HepG2 (cell line): ENCODE measurements at regions not wholly inside any gene's neighbourhood (a gene's known extent, or its start where the extent isn't known, plus 50 kb on each side); places are given as distances from the start of the nearest gene placed in this dataset.

Experiments used
- ATAC-seq: fragments of 200-7000 bp; cut with Tn5 transposase; 3 replicates; pipeline ENCODE4 v1.9.1; 2020; ENCODE audit warnings: mild to moderate bottlenecking, moderate library complexity
- BruUV-seq: library from RNA; stranded (reverse); fragments of 400-500 nt; replicated peaks from 2 replicates; lab custom pipeline; 2021; lab: Mats Ljungman, UMichigan
- CTCF ChIA-PET: fragments of 300-600 bp; formaldehyde crosslinking; extraction: SDS; loops from one replicate; lab custom pipeline; 2021; ENCODE audit warnings: low total read pairs, inconsistent platforms, low intra/inter-chr PET ratio; lab: Yijun Ruan, JAX
- POLR2A ChIA-PET: fragments of 350-600 bp; sonication (Branson Sonifier 250); formaldehyde crosslinking; loops from one replicate; lab custom pipeline; 2020; ENCODE audit warnings: antibody characterized with exemption, inconsistent platforms; lab: Yijun Ruan, JAX
- DNase-seq: peaks from one replicate; pipeline ENCODE4 v3.0.0-alpha.2; 2015; ENCODE audit warnings: low spot score
- FAIRE-seq: peaks from 3 replicates; lab custom pipeline; 2011; peaks lifted over from hg19 to GRCh38; lab: Jason Lieb, UNC
- H2AFZ ChIP-seq: one replicate; pipeline ENCODE4 v1.6.1; 2011; ENCODE audit warnings: low read length, inconsistent platforms
- H3K27ac ChIP-seq: fragments of 300-600 bp; 3 replicates; pipeline ENCODE4 v1.8.0; 2011; ENCODE audit warnings: mixed run types, mild to moderate bottlenecking, mixed read lengths, low read length, inconsistent platforms; ENCODE audit not compliant: insufficient read depth; ENCODE audit errors: extremely low read length
- H3K27me3 ChIP-seq, 2 experiments: fragments of 200-600 bp in 1 of 2; 2 replicates in 1 of 2; 3 replicates in 1 of 2; pipeline versions ENCODE4 v1.6.0 to v1.8.0; 2011; ENCODE audit warnings: low read length in 2 of 2, mild to moderate bottlenecking in 2 of 2, moderate library complexity in 2 of 2, inconsistent platforms in 1 of 2; ENCODE audit not compliant: insufficient read depth in 2 of 2, control insufficient read depth in 1 of 2
- H3K36me3 ChIP-seq, 2 experiments: fragments of 200-600 bp in 1 of 2; replicated peaks in 1 of 2; 2 replicates in 1 of 2; 3 replicates in 1 of 2; pipeline versions ENCODE4 v1.5.1 to v1.8.0; 2011; ENCODE audit warnings: low read length in 2 of 2, inconsistent platforms in 1 of 2; ENCODE audit not compliant: insufficient read depth in 2 of 2, control insufficient read depth in 1 of 2
- H3K4me1 ChIP-seq: 2 replicates; pipeline ENCODE4 v1.5.1; 2012; ENCODE audit warnings: low read length, inconsistent platforms; ENCODE audit not compliant: insufficient read depth
- H3K4me2 ChIP-seq: 2 replicates; pipeline ENCODE4 v1.6.0; 2011; ENCODE audit warnings: low read depth, low read length, inconsistent platforms
- H3K4me3 ChIP-seq, 3 experiments: fragments of 200-600 bp in 1 of 3; sonication (generic), shearing (Covaris generic) in 1 of 3; replicated peaks in 1 of 3; 2 replicates each; pipeline ENCODE4 v1.5.1; 2011 to 2016; ENCODE audit warnings: low read length in 3 of 3, inconsistent platforms in 2 of 3, low read depth in 2 of 3, mild to moderate bottlenecking in 2 of 3, control low read depth in 1 of 3, mixed read lengths in 1 of 3; ENCODE audit not compliant: insufficient read depth in 1 of 3
- H3K79me2 ChIP-seq: one replicate; pipeline ENCODE4 v1.6.1; 2011; ENCODE audit warnings: low read length, inconsistent platforms; ENCODE audit not compliant: insufficient read depth
- H3K9ac ChIP-seq: 2 replicates; pipeline ENCODE4 v1.6.0; 2011; ENCODE audit warnings: mild to moderate bottlenecking, low read depth, low read length, inconsistent platforms; ENCODE audit not compliant: insufficient read depth
- H3K9me3 ChIP-seq: 2 replicates; pipeline ENCODE4 v1.5.1; 2012; ENCODE audit warnings: mild to moderate bottlenecking, low read length
- H4K20me1 ChIP-seq: 2 replicates; pipeline ENCODE4 v1.6.0; 2011; ENCODE audit warnings: inconsistent platforms, mild to moderate bottlenecking, low read length, moderate library complexity; ENCODE audit not compliant: insufficient read depth
- CEBPG ChIP-seq: IDR thresholded peaks from 2 replicates; pipeline ENCODE4 v1.6.1; 2016
- FOXP1 ChIP-seq, 2 experiments: fragments of 450-650 bp in 1 of 2; IDR thresholded peaks; 2 replicates each; pipeline ENCODE4 v1.6.1; 2017 to 2018; ENCODE audit warnings: antibody characterized with exemption in 1 of 2
- GATAD1 ChIP-seq: IDR thresholded peaks from 2 replicates; pipeline ENCODE4 v1.6.1; 2016; ENCODE audit warnings: missing genetic modification reagents, missing compliant biosample characterization
- RARA ChIP-seq: IDR thresholded peaks from 2 replicates; pipeline ENCODE4 v1.6.1; 2016; ENCODE audit warnings: missing genetic modification reagents, missing compliant biosample characterization
- RCOR2 ChIP-seq: IDR thresholded peaks from 2 replicates; pipeline ENCODE4 v1.6.1; 2016; ENCODE audit warnings: missing biosample characterization, missing genetic modification reagents
- RFX3 ChIP-seq: IDR thresholded peaks from 2 replicates; pipeline ENCODE4 v1.6.1; 2016; ENCODE audit warnings: missing biosample characterization, missing genetic modification reagents
- SOX13 ChIP-seq, 3 experiments: fragments of 450-650 bp in 1 of 3; sonication (generic) in 1 of 3; formaldehyde crosslinking in 1 of 3; IDR thresholded peaks in 2 of 3; conservative IDR thresholded peaks in 1 of 3; 2 replicates each; pipeline versions ENCODE4 v1.5.0 to v1.6.1; 2016 to 2020; ENCODE audit warnings: antibody characterized with exemption in 1 of 3, mild to moderate bottlenecking in 1 of 3, missing compliant biosample characterization in 1 of 3, missing genetic modification reagents in 1 of 3, moderate library complexity in 1 of 3
- ZFP82 ChIP-seq: sonication (generic); formaldehyde crosslinking; IDR thresholded peaks from 2 replicates; pipeline ENCODE4 v1.5.1; 2020; ENCODE audit warnings: mild to moderate bottlenecking, missing genetic modification reagents, borderline replicate concordance
- ZFYVE20 ChIP-seq: sonication (generic); formaldehyde crosslinking; IDR thresholded peaks from 2 replicates; pipeline ENCODE4 v1.8.0; 2023; ENCODE audit warnings: low read depth, mild to moderate bottlenecking, moderate library complexity, missing genetic modification reagents, borderline replicate concordance
- ZNF451 ChIP-seq: sonication (generic); formaldehyde crosslinking; IDR thresholded peaks from 2 replicates; pipeline ENCODE4 v1.5.0; 2020; ENCODE audit warnings: mild to moderate bottlenecking, missing genetic modification reagents
- ZNF546 ChIP-seq: sonication (generic); formaldehyde crosslinking; conservative IDR thresholded peaks from 2 replicates; pipeline ENCODE4 v1.8.1; 2023; ENCODE audit warnings: mild to moderate bottlenecking, missing genetic modification reagents
- ZNF773 ChIP-seq: sonication (generic); formaldehyde crosslinking; IDR thresholded peaks from 2 replicates; pipeline ENCODE4 v1.4.0; 2020; ENCODE audit warnings: missing genetic modification reagents, borderline replicate concordance
- WGBS: methylation state at CpG from one replicate; pipeline ENCODE4 v1.1.6; 2017; ENCODE audit warnings: low lambda C conversion rate; 5-methylcytosine and 5-hydroxymethylcytosine counted together
- in situ Hi-C: cut with HindIII; loops from 2 replicates; pipeline ENCODE4 v1.10.0; 2017; ENCODE audit warnings: low pct_unique_long_range_greater_than_20kb; ENCODE audit not compliant: extremely low pct_ligation_motif_present
- intact Hi-C: fragments of 100-400 bp; cut with micrococcal nuclease; formaldehyde crosslinking; loops from one replicate; pipeline ENCODE4 v1.10.0; 2022; ENCODE audit not compliant: unreplicated experiment
- TF ChIP-seq, protein P1 (sequence below): sonication (generic); formaldehyde crosslinking; IDR thresholded peaks from 2 replicates; pipeline ENCODE4 v1.5.0; 2020; ENCODE audit warnings: missing genetic modification reagents
- TF ChIP-seq, protein P2 (sequence below): sonication (generic); formaldehyde crosslinking; IDR thresholded peaks from 2 replicates; pipeline ENCODE4 v1.4.0; 2020; ENCODE audit warnings: missing genetic modification reagents
- TF ChIP-seq, protein P3 (sequence below): sonication (generic); formaldehyde crosslinking; conservative IDR thresholded peaks from 2 replicates; pipeline ENCODE4 v1.4.0; 2020; ENCODE audit warnings: missing genetic modification reagents
- TF ChIP-seq, protein P4 (sequence below): IDR thresholded peaks from 2 replicates; pipeline ENCODE4 v1.4.0; 2020; ENCODE audit warnings: mild to moderate bottlenecking, missing genetic modification reagents

DNA sequence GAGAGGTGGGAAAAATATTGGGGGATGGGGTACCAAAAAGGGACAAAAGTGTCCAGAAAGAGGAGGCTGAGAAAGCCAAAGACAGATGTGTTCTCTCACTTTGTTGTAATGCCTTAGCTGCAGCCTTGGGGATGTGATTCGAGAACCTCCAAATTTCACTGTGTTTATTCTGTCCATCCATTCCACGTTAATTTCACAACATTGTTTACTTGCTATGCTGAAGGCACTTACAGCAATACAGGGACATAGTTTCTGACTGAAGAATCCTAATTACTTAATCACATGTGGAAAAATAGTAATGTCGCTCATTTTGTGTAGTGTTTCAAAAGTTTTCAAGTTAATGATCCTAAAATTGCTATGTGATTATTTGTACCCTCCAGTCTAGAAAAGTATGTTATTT, 146.2 kb upstream of the SLC38A2 start:
- Histone ChIP-seq H3K4me3 (peak overlapping the region in 1 of 3 experiments; percentile 7; a peak in 1 of 6 replicates), H3K27me3 (no peaks in the 10 kb centered on the region), H3K9me3 (no peaks in the 10 kb centered on the region), H3K79me2 (peaks cover 4% of the 10 kb centered on the region), H3K9ac (no peak overlapping the region), H3K36me3 (0 out of 5 replicates have a peak, but pooled peaks cover 0 to 1% of the 10 kb centered on the region in 2 experiments), H4K20me1 (no peaks in the 10 kb centered on the region), H3K27ac (peak overlapping the region; percentile 48), H2AFZ (no peak overlapping the region), H3K4me1 (peaks cover 100% of the 10 kb centered on the region), H3K4me2 (peak overlapping the region; percentile 48)
- peak; percentile 53 for FAIRE-seq
- ChIA-PET CTCF (no interaction called here), POLR2A (no interaction called here)
- ATAC-seq = no peak
- in situ Hi-C loops = no loop called here
- WGBS = 36% methylated on average over 3 of the region's 3 CpGs
- intact Hi-C loops = no loop called here
- DNase-seq = peak; percentile 16
- no TSS peak for BruUV-seq
- TF ChIP-seq, protein P1, sequence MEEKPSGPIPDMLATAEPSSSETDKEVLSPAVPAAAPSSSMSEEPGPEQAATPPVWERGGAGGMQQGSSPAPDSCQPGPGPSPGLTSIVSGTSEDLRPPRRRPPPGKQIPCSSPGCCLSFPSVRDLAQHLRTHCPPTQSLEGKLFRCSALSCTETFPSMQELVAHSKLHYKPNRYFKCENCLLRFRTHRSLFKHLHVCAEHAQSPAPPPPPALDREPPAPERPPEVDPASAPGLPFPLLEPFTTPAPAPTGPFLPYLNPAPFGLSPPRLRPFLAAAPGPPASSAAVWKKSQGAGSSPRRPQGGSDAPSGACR (CRISPR knock-in tag) = no peak
- TF ChIP-seq ZNF546 (CRISPR knock-in tag) (no peak), FOXP1 (IDR thresholded peaks at IDR 0.05) (peak; percentile 65), FOXP1 (CRISPR knock-in tag; IDR thresholded peaks at IDR 0.05) (peak; percentile 92), ZNF773 (CRISPR knock-in tag) (no peak), RCOR2 (0 out of 2 replicates have a peak, but pooled peaks have one; percentile 46), GATAD1 (CRISPR knock-in tag) (0 out of 2 replicates have a peak, but pooled peaks have one; percentile 18), ZFYVE20 (CRISPR knock-in tag) (no peak), ZNF451 (CRISPR knock-in tag) (no peak), CEBPG (CRISPR knock-in tag) (peak; percentile 69), RARA (CRISPR knock-in tag) (peak; percentile 14; the same call in 1 of the 2 replicates), SOX13 (IDR thresholded peaks at IDR 0.05) (no peak), SOX13 (CRISPR knock-in tag; conservative IDR thresholded peaks at IDR 0.05 in 1 of 2, IDR thresholded peaks at IDR 0.05 in 1 of 2) (peak in 1 of 2 experiments; percentile 31; a peak in 1 of 4 replicates), ZFP82 (no peak), RFX3 (CRISPR knock-in tag) (no peak)
- TF ChIP-seq, protein P2, sequence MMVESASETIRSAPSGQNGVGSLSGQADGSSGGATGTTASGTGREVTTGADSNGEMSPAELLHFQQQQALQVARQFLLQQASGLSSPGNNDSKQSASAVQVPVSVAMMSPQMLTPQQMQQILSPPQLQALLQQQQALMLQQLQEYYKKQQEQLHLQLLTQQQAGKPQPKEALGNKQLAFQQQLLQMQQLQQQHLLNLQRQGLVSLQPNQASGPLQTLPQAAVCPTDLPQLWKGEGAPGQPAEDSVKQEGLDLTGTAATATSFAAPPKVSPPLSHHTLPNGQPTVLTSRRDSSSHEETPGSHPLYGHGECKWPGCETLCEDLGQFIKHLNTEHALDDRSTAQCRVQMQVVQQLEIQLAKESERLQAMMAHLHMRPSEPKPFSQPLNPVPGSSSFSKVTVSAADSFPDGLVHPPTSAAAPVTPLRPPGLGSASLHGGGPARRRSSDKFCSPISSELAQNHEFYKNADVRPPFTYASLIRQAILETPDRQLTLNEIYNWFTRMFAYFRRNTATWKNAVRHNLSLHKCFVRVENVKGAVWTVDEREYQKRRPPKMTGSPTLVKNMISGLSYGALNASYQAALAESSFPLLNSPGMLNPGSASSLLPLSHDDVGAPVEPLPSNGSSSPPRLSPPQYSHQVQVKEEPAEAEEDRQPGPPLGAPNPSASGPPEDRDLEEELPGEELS (CRISPR knock-in tag) = peak; percentile 75
- TF ChIP-seq, protein P3, sequence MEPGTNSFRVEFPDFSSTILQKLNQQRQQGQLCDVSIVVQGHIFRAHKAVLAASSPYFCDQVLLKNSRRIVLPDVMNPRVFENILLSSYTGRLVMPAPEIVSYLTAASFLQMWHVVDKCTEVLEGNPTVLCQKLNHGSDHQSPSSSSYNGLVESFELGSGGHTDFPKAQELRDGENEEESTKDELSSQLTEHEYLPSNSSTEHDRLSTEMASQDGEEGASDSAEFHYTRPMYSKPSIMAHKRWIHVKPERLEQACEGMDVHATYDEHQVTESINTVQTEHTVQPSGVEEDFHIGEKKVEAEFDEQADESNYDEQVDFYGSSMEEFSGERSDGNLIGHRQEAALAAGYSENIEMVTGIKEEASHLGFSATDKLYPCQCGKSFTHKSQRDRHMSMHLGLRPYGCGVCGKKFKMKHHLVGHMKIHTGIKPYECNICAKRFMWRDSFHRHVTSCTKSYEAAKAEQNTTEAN = 0 out of 2 replicates have a peak, but pooled peaks have one; percentile 27
- TF ChIP-seq, protein P4, sequence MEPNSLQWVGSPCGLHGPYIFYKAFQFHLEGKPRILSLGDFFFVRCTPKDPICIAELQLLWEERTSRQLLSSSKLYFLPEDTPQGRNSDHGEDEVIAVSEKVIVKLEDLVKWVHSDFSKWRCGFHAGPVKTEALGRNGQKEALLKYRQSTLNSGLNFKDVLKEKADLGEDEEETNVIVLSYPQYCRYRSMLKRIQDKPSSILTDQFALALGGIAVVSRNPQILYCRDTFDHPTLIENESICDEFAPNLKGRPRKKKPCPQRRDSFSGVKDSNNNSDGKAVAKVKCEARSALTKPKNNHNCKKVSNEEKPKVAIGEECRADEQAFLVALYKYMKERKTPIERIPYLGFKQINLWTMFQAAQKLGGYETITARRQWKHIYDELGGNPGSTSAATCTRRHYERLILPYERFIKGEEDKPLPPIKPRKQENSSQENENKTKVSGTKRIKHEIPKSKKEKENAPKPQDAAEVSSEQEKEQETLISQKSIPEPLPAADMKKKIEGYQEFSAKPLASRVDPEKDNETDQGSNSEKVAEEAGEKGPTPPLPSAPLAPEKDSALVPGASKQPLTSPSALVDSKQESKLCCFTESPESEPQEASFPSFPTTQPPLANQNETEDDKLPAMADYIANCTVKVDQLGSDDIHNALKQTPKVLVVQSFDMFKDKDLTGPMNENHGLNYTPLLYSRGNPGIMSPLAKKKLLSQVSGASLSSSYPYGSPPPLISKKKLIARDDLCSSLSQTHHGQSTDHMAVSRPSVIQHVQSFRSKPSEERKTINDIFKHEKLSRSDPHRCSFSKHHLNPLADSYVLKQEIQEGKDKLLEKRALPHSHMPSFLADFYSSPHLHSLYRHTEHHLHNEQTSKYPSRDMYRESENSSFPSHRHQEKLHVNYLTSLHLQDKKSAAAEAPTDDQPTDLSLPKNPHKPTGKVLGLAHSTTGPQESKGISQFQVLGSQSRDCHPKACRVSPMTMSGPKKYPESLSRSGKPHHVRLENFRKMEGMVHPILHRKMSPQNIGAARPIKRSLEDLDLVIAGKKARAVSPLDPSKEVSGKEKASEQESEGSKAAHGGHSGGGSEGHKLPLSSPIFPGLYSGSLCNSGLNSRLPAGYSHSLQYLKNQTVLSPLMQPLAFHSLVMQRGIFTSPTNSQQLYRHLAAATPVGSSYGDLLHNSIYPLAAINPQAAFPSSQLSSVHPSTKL (CRISPR knock-in tag) = peak; percentile 62
